ENCODE measurements at regions not wholly inside any gene's neighbourhood (a gene's known extent, or its start where the extent isn't known, plus 50 kb on each side); places are given as distances from the start of the nearest gene placed in this dataset.

GRCh38 chr1:73356485-73356884 is 841.5 kb downstream of the LRRIQ3 start:
- no peak for DNase-seq (ENCODE audit: low read depth, low spot score)
- no peak for TF ChIP-seq CTCF (IDR thresholded peaks at IDR 0.05; ENCODE audit: low read depth, low read length)
- in situ Hi-C loops (cut with HindIII; ENCODE audit: low sequenced_read_pairs): no loop called here
- H3K4me3 ChIP-seq (ENCODE audit: low read depth, low read length): no peak overlapping the region

GRCh38 chr1:73343947-73344346 is 854.0 kb downstream of the LRRIQ3 start:
- TF ChIP-seq CTCF (IDR thresholded peaks at IDR 0.05; ENCODE audit: low read depth, low read length): no peak
- no peak overlapping the region for H3K4me3 ChIP-seq (ENCODE audit: low read depth, low read length)
- DNase-seq (ENCODE audit: low read depth, low spot score): no peak
- in situ Hi-C loops (cut with HindIII; ENCODE audit: low sequenced_read_pairs): no loop called here

GRCh38 chr1:73333847-73334503 is 864.0 kb downstream of the LRRIQ3 start:
- in situ Hi-C loops (cut with HindIII; ENCODE audit: low sequenced_read_pairs): no loop called here
- TF ChIP-seq CTCF (IDR thresholded peaks at IDR 0.05; ENCODE audit: low read depth, low read length): no peak

GRCh38 chr1:73331726-73332125 is 866.2 kb downstream of the LRRIQ3 start:
- in situ Hi-C loops (cut with HindIII; ENCODE audit: low sequenced_read_pairs): no loop called here
- TF ChIP-seq CTCF (IDR thresholded peaks at IDR 0.05; ENCODE audit: low read depth, low read length): no peak
- DNase-seq (ENCODE audit: low read depth, low spot score): no peak
- no peak overlapping the region for H3K4me3 ChIP-seq (ENCODE audit: low read depth, low read length)

More at GRCh38 chr1:73333847-73334503, 864.0 kb downstream of the LRRIQ3 start:
- no peak overlapping the region for H3K4me3 ChIP-seq (ENCODE audit: low read depth, low read length)
- DNase-seq (ENCODE audit: low read depth, low spot score): no peak

- in situ Hi-C loops (cut with HindIII; ENCODE audit: low sequenced_read_pairs): no loop called here
- DNase-seq (ENCODE audit: low read depth, low spot score): no peak
- TF ChIP-seq CTCF (IDR thresholded peaks at IDR 0.05; ENCODE audit: low read depth, low read length): no peak
- H3K4me3 ChIP-seq (ENCODE audit: low read depth, low read length): no peak overlapping the region
Observed at GRCh38 chr1:73327998-73328397, 870.0 kb downstream of the LRRIQ3 start.

- DNase-seq (ENCODE audit: low read depth, low spot score): no peak
- in situ Hi-C loops (cut with HindIII; ENCODE audit: low sequenced_read_pairs): no loop called here
- TF ChIP-seq CTCF (IDR thresholded peaks at IDR 0.05; ENCODE audit: low read depth, low read length): no peak
- H3K4me3 ChIP-seq (ENCODE audit: low read depth, low read length): no peak overlapping the region
Observed at GRCh38 chr1:73327180-73327793, 870.7 kb downstream of the LRRIQ3 start.
